ENCODE measurements at regions not wholly inside any gene's neighbourhood (a gene's known extent, or its start where the extent isn't known, plus 50 kb on each side); places are given as distances from the start of the nearest gene placed in this dataset.
"Not testable (repeated sequence)": the region's sequence is repeated elsewhere in the genome, so short reads cannot be mapped to it uniquely, and the experiment has no call there.

- DNase-seq = no peak
Observed at GRCh38 chr6:145540741-145541140, 194.6 kb downstream of the EPM2A start.

DNA sequence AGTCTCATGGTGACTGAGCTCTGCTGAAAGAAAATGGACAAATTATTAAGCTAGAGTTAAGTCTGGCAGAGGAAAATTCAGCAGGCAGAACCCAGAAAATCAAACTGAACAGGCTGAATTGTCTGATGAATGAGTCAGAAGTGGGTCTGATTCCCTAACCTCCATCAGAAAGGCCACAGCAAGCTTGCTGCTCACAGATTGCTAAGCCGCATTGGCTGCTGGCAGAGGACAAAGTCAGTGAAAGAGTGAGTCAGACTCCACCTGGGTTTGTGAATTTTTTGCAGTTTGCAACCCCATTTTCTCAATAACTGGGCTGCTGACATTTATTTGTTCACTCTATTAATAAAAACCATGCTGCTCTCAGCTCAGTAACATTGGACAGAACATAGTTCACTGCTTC is 191.3 kb downstream of the EPM2A start:
- DNase-seq = no peak

- no peak for DNase-seq
Observed at GRCh38 chr6:145544514-145544913, 190.8 kb downstream of the EPM2A start.

DNA sequence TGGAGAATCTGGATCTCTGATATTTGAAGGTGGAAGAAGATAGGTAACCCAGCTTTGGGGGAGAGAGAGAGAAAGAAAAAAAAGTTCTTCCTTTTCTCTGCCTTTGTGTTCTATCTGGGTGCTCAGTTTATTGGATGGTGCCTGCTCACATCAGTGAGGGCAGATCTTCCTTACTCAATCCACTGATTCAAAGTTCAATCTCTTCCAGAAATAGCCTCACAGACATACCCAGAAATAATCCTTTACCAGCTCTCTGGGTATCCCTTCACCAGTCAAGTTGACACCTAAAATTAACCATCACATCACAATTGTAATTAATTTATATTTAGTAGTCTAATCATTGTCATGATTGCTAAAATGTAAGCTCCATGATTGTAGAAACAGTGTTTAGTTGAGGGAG is 189.1 kb downstream of the EPM2A start:
- DNase-seq = no peak

DNA sequence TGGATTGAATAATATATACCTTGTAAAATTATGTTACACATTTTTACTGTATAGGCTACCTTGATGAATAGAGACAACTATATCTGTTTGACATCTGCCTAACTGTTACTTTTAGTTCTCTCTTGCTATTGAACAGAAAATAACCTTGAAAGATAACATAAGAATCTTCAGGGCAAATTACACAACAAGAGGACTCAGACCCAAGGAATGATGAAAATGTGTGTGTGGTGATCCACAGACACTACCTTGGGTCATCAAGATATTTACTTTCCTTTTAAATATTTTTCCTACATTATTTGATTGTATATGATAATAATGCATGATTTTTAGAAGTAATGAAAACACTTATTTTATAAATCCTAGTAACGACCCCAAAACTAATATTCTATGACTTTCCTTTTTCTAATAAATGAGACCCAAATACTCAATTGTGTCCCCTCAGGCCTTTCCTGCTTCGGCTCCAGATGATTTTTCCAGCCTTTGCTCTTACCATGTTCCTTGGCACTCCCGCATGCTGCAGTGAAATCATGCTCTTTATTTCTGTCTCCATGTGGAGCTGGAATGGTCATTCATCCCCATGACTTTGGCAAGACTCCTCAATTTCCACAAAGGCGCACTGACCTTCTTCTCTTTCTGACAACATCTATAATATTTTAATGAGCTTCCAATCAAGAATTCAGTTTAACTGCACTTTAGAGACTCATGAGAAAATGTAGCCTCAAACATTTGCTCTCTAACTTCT is 187.6 kb downstream of the EPM2A start:
- DNase-seq = no peak

DNA sequence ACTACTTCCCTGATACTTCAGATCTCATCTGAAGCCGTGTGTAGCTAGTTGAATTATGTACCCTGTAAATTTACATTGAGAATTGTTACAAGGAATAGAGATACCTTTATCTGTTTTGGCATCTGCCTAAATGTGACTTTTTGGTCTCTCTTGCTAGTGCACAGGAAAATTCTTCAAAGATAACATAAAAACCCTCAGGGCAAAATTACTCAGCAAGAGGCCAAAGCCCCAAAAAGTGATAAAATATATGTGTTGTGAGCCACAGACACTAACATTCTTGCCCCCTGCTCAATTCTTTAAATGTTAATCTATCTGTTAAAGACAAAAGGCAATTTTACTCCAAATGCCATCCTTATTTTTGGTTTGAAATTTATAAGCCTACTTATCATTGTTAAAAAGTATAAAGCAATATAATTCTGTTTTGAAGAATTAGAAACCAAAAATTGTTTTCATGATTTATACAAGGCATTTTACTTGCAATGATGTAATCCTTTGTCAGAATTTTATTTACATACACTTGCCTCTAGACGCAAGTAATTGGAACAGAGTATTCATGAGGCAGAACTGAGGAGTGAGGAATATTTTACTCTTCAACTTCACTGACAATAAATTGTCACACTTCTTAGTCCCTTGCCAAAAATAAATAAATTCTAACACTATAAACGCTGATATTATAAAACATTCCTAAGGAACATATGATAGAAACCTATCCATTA is 186.2 kb downstream of the EPM2A start:
- DNase-seq = no peak

- no peak for DNase-seq
Observed at GRCh38 chr6:145551164-145551563, 184.2 kb downstream of the EPM2A start.

- DNase-seq = no peak
Observed at GRCh38 chr6:145555084-145555483, 180.2 kb downstream of the EPM2A start.

GRCh38 chr6:145557474-145557873 is 177.8 kb downstream of the EPM2A start:
- DNase-seq = no peak

DNA sequence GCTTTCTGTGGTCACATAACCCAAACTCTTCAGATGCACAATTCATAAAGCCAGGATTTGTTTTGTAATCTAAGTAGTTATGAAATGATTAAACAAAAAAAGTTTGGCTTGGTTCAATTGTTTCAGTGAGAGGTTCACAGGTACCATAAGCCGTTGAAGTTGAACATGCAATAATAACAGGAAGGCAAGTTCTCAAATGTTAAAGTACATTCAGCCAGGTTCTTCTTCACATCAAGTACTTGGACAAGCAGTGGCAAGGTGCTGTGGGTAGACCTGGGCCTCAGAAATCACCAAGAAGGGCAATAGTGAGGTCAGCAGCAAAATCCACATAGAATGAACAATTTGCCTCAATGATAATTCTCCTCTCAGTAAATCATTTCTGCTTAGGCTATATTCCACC is 175.5 kb downstream of the EPM2A start:
- no peak for DNase-seq

- no peak for DNase-seq
Observed at GRCh38 chr6:145561095-145562072, 173.9 kb downstream of the EPM2A start.

GRCh38 chr6:145562771-145563615 is 172.3 kb downstream of the EPM2A start:
- no peak for DNase-seq

- no peak for DNase-seq
Observed at GRCh38 chr6:145564553-145564952, 170.8 kb downstream of the EPM2A start.

GRCh38 chr6:145567684-145568252 is 167.6 kb downstream of the EPM2A start:
- DNase-seq = no peak

DNA sequence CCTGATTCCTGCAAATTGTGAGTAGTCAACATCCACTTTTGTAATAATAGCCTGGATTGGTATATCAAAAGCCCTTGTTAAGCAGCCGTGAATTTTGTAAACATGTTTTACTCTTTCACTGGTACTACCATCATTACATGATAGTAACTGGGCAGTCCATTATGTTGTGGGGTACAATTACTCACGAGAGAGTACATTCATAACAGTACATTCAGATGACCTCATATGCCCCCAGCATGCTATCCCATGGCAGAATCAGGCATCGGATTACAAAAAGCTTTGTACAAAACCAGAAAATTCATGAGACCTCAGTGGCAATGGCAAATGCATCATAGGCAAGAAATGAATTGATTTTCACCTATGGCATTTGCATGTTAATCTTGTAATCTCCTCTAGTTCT is 166.2 kb downstream of the EPM2A start:
- DNase-seq = no peak

DNA sequence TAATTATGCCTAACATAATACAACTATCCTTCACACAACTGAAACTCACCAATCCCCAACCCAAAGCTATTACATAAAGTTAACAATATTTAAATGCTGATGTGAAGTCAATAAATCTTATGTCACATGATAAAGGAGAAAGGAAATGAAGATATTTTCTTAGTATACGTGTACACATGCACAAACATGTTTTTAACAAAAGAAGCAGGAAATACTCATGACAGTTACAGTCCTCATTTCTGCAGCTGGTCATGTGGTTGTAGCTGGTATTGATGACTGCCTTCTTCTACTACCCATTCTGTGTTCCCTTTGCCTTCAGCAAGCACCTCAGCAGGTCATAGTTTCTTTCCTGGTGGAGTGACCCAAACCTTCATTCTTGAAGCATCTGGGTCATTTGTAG is 165.0 kb downstream of the EPM2A start:
- DNase-seq = not testable (repeated sequence)

GRCh38 chr6:145574269-145574668 is 161.1 kb downstream of the EPM2A start:
- not testable (repeated sequence) for DNase-seq
